ENCODE measurements at regions not wholly inside any gene's neighbourhood (a gene's known extent, or its start where the extent isn't known, plus 50 kb on each side); places are given as distances from the start of the nearest gene placed in this dataset.
A peak's percentile ranks its signal among the peaks of the same experiment; 100 is the strongest.

GRCh38 chr10:52662256-52662655 is 110.3 kb downstream of the MBL2 start:
- no TSS peak for BruUV-seq (replicated peaks)
- no peaks in the 10 kb centered on the region for H3K4me1 ChIP-seq (ENCODE audit: insufficient read depth, low read length)
- H3K27me3 ChIP-seq (ENCODE audit: low read length), result no peaks in the 10 kb centered on the region
- H3K9me3 ChIP-seq (ENCODE audit: low read length), result peaks cover 18% of the 10 kb centered on the region
- DNase-seq (no peak), ATAC-seq (no peak)
- H3K27ac ChIP-seq (ENCODE audit: low read length), result no peak overlapping the region
- no peak overlapping the region for H2AFZ ChIP-seq (ENCODE audit: low read length)
- H3K9ac ChIP-seq (ENCODE audit: low read length), result no peak overlapping the region
- intact Hi-C loops (cut with micrococcal nuclease), result no loop called here
- H3K79me2 ChIP-seq (ENCODE audit: low read length), result no peaks in the 10 kb centered on the region
- H4K20me1 ChIP-seq (ENCODE audit: low read length), result no peaks in the 10 kb centered on the region
- no peak overlapping the region for H3K4me2 ChIP-seq (ENCODE audit: low read length)
- H3K4me3 ChIP-seq (ENCODE audit: low read length), result no peak overlapping the region
- POLR2A ChIA-PET (ENCODE audit: unreplicated experiment), result no interaction called here
- H3K36me3 ChIP-seq (ENCODE audit: low read depth, low read length), result peaks cover 14% of the 10 kb centered on the region; the same call in 1 of the 2 replicates
- TF ChIP-seq CTCF (conservative IDR thresholded peaks at IDR 0.05; ENCODE audit: low read depth, low read length) (no peak), EZH2 (IDR thresholded peaks at IDR 0.05; ENCODE audit: low read length, unreplicated experiment) (no peak), EZH2phosphoT487 (IDR thresholded peaks at IDR 0.05; ENCODE audit: borderline replicate concordance, low read length) (no peak)
- no peaks in the 10 kb centered on the region for H3F3A ChIP-seq (ENCODE audit: low read length, unreplicated experiment)
- CTCF ChIA-PET, result interaction anchor here (0.5 kb wide), 1 partner anchor 18 kb away, joined by 4 read pairs; no protein-coding TSS in a partner anchor
- H3K9me2 ChIP-seq (replicated peaks; ENCODE audit: low read length), result no peaks in the 10 kb centered on the region

- no TSS peak for BruUV-seq (replicated peaks)
- Histone ChIP-seq H3K27ac (ENCODE audit: low read length) (no peak overlapping the region), H3K27me3 (ENCODE audit: low read length) (no peaks in the 10 kb centered on the region), H3K9me3 (ENCODE audit: low read length) (peaks cover 25% of the 10 kb centered on the region), H4K20me1 (ENCODE audit: low read length) (no peaks in the 10 kb centered on the region), H3K4me3 (ENCODE audit: low read length) (no peak overlapping the region), H3K9me2 (replicated peaks; ENCODE audit: low read length) (no peaks in the 10 kb centered on the region), H3K4me1 (ENCODE audit: insufficient read depth, low read length) (no peaks in the 10 kb centered on the region), H3K9ac (ENCODE audit: low read length) (no peak overlapping the region), H3K79me2 (ENCODE audit: low read length) (no peaks in the 10 kb centered on the region), H3K36me3 (ENCODE audit: low read depth, low read length) (peaks cover 16% of the 10 kb centered on the region; the same call in 1 of the 2 replicates), H2AFZ (ENCODE audit: low read length) (no peak overlapping the region), H3F3A (ENCODE audit: low read length, unreplicated experiment) (no peaks in the 10 kb centered on the region), H3K4me2 (ENCODE audit: low read length) (no peak overlapping the region)
- no peak for TF ChIP-seq EZH2phosphoT487 (IDR thresholded peaks at IDR 0.05; ENCODE audit: borderline replicate concordance, low read length)
- no peak for TF ChIP-seq CTCF (conservative IDR thresholded peaks at IDR 0.05; ENCODE audit: low read depth, low read length)
- intact Hi-C loops (cut with micrococcal nuclease), result no loop called here
- POLR2A ChIA-PET (ENCODE audit: unreplicated experiment), result no interaction called here
- CTCF ChIA-PET, result interaction anchor here (0.6 kb wide), 1 partner anchor 78 kb away, joined by 3 read pairs; no protein-coding TSS in a partner anchor
- DNase-seq, result no peak
- no peak for ATAC-seq
Measured at GRCh38 chr10:52663161-52663560, 109.4 kb downstream of the MBL2 start.

- no peak for DNase-seq
- intact Hi-C loops (cut with micrococcal nuclease), result loop anchor here (2.0 kb wide), 1 partner anchor 14 kb away; no protein-coding TSS in a partner anchor
- peak overlapping the region; percentile 4; the same call in 1 of the 2 replicates for H2AFZ ChIP-seq (ENCODE audit: low read length)
- no peaks in the 10 kb centered on the region for H3K27me3 ChIP-seq (ENCODE audit: low read length)
- no TSS peak for BruUV-seq (replicated peaks)
- H3K9me3 ChIP-seq (ENCODE audit: low read length), result peaks cover 32% of the 10 kb centered on the region
- no peak for TF ChIP-seq EZH2 (IDR thresholded peaks at IDR 0.05; ENCODE audit: low read length, unreplicated experiment)
- no peak for TF ChIP-seq EZH2phosphoT487 (IDR thresholded peaks at IDR 0.05; ENCODE audit: borderline replicate concordance, low read length)
- no peak for TF ChIP-seq CTCF (conservative IDR thresholded peaks at IDR 0.05; ENCODE audit: low read depth, low read length)
- H3K4me1 ChIP-seq (ENCODE audit: insufficient read depth, low read length), result no peaks in the 10 kb centered on the region
- H3K79me2 ChIP-seq (ENCODE audit: low read length), result no peaks in the 10 kb centered on the region
- no peak overlapping the region for H3K27ac ChIP-seq (ENCODE audit: low read length)
- no peaks in the 10 kb centered on the region for H4K20me1 ChIP-seq (ENCODE audit: low read length)
- H3K4me2 ChIP-seq (ENCODE audit: low read length), result no peak overlapping the region
- H3K9me2 ChIP-seq (replicated peaks; ENCODE audit: low read length), result no peaks in the 10 kb centered on the region
- H3K36me3 ChIP-seq (ENCODE audit: low read depth, low read length), result peaks cover 16% of the 10 kb centered on the region; the same call in 1 of the 2 replicates
- no peak overlapping the region for H3K4me3 ChIP-seq (ENCODE audit: low read length)
- ATAC-seq, result peak; percentile 51
- no peaks in the 10 kb centered on the region for H3F3A ChIP-seq (ENCODE audit: low read length, unreplicated experiment)
- ChIA-PET POLR2A (ENCODE audit: unreplicated experiment) (no interaction called here), CTCF (no interaction called here)
- no peak overlapping the region for H3K9ac ChIP-seq (ENCODE audit: low read length)
Measured at GRCh38 chr10:52664629-52665028, 108.0 kb downstream of the MBL2 start.
